ENCODE measurements at regions not wholly inside any gene's neighbourhood (a gene's known extent, or its start where the extent isn't known, plus 50 kb on each side); places are given as distances from the start of the nearest gene placed in this dataset.
A peak's percentile ranks its signal among the peaks of the same experiment; 100 is the strongest.
"Not testable (repeated sequence)": the region's sequence is repeated elsewhere in the genome, so short reads cannot be mapped to it uniquely, and the experiment has no call there.

- no peak for DNase-seq (ENCODE audit: low read depth)
Observed at GRCh38 chr21:35502821-35503220, 453.7 kb upstream of the RUNX1 start.

GRCh38 chr21:35497522-35497921, 448.4 kb upstream of the RUNX1 start:
- not testable (repeated sequence) for DNase-seq (ENCODE audit: low read depth)

- DNase-seq (ENCODE audit: low read depth): no peak
Observed at GRCh38 chr21:35491920-35492678, 443.0 kb upstream of the RUNX1 start.

GRCh38 chr21:35491114-35491513, 442.0 kb upstream of the RUNX1 start:
- no peak for DNase-seq (ENCODE audit: low read depth)

GRCh38 chr21:35489389-35489980, 440.4 kb upstream of the RUNX1 start:
- DNase-seq (ENCODE audit: low read depth): no peak

GRCh38 chr21:35488946-35489345, 439.8 kb upstream of the RUNX1 start:
- no peak for DNase-seq (ENCODE audit: low read depth)

- no peak for DNase-seq (ENCODE audit: low read depth)
Observed at GRCh38 chr21:35485364-35485763, 436.3 kb upstream of the RUNX1 start.

- no peak for DNase-seq (ENCODE audit: low read depth)
Observed at GRCh38 chr21:35484851-35485250, 435.7 kb upstream of the RUNX1 start.

DNA sequence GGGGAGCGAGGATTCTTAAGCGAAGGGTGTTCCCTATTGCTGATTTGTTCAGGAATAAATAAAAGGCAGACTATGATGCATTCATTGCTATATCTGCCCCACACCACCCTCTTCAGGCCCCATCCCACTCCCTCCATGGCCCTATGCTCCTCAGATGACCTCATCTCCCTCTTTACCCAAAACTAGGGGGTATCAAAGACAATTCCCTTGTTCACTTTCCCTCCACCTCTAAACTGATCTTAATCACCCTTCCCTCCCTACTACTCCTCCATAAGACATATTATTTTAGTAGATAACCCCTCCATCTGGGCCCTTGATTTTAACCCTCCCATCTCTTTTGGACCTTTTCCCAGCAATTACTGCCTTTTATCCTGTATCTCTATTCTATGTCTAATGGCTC, 434.9 kb upstream of the RUNX1 start:
- no peak for DNase-seq (ENCODE audit: low read depth)

- DNase-seq (ENCODE audit: low read depth): no peak
Observed at GRCh38 chr21:35482933-35483662, 434.0 kb upstream of the RUNX1 start.

GRCh38 chr21:35482096-35482495, 433.0 kb upstream of the RUNX1 start:
- DNase-seq (ENCODE audit: low read depth): no peak

DNA sequence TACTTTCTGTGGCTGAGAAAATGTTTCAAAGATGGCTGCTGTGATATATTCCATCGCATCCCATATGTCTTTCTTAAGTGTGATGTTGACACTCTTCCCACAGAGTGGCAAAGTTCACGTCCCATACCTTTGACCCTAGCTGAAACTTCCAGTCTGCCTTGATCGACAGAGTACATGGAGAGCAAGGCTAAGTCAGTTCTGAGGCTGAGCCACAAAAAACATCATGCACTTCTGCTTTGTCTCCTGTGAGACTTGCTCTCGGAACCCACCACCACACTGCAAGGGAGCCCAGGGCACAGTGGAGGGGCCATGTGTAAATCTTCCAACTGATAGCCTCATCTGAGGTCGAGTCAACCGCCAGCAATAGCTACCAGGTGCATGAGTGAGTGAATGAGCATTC, 431.9 kb upstream of the RUNX1 start:
- DNase-seq (ENCODE audit: low read depth): no peak

DNA sequence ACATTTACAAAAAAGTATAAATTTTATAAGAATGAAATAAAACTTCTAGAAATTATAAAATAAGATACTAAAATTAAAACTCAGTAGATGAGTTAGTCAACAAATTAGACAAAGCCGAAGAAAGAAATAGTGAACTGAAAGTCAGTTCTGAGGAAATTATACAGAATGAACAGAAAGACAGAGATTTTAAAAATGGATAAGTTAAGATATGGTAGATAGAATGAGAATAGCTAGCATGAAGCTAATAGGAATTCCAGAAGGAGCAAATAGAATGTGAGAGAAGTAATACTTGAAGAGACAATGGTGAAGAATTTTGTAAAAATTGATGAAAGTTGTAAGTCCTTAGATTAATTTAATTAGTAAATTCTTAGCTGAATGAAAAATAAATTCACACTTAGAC, 430.4 kb upstream of the RUNX1 start:
- DNase-seq (ENCODE audit: low read depth): no peak

DNA sequence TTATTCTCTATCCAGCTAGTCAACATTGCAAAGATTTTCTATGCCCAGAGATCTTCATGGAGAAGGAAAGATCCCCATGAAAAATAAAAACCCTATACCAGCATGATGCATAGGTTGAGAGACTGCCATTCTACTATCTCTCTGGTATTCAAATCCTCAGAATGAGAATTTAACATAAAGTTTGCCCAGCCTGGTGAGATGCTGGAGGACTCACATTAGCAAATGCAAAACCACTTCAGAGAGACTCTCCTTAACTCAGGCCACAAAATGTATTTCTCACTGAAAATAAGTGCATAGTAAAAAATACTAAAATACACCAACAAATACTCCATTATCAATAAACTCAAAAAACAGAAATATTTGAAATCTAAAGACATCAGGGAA, 430.0 kb upstream of the RUNX1 start:
- DNase-seq (ENCODE audit: low read depth): no peak

DNA sequence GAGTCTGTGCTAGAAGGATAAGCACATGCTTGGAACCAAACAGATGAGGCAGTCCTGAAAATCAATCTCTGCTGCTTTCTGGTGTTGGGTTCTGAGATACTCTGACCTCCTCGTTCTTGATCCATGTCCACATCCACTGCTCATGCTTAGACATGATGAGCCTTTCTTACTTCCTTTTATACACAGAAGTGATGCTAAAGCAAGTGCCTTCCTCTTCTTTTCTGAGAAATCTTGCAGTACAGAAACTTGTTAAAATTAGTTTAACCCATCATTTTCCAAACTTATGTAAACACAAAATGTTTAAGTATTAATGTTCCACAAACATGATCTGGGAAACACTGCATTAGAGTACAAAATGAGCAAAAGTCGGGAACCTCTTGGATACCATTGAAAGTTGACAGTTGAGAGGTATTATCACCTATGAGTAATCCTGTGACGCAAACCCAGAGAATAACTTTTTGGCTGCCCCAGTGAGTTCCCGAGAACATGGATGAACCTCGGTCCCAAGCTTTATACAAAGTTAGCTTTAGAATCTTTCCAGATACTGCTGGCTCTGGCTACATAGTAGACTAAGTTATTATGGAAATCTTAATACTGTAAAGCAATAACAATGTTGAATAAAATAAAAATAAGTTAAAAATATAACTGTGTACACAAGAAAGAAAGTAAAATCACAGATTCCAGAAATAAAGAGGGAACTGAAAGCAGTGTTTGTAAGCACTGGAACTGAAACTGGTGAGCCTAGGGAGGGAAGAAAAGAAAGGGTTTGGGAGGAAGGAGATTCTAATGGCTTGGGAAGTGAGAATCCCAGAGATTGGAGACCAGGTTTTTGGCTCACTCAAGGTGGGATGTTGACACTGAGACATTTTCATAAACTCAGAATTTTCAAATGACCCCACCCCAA, 429.3 kb upstream of the RUNX1 start:
- DNase-seq (ENCODE audit: low read depth): no peak

GRCh38 chr21:35477622-35478021, 428.5 kb upstream of the RUNX1 start:
- no peak for DNase-seq (ENCODE audit: low read depth)

- DNase-seq (ENCODE audit: low read depth): peak; percentile 22
Observed at GRCh38 chr21:35476621-35477395, 427.7 kb upstream of the RUNX1 start.

DNA sequence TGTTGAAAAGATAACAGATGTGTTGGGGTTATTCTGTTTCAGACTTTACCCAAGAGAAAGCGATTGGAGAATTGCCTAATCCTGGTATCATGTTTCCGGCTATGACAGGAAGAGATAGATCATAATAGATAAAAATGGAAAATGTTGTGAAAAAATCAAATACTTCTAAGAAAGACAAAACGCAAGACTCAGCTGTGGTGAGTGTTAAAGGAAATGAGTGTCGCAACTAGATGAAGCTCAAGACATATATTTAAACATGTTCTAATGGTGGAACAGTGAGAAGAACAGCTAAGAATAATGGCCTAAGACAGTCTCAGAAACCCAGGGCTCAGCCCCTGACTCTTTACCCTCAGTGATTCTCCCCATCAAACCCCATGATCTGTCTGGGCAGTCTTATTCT, 426.7 kb upstream of the RUNX1 start:
- peak; percentile 29 for DNase-seq (ENCODE audit: low read depth)

DNA sequence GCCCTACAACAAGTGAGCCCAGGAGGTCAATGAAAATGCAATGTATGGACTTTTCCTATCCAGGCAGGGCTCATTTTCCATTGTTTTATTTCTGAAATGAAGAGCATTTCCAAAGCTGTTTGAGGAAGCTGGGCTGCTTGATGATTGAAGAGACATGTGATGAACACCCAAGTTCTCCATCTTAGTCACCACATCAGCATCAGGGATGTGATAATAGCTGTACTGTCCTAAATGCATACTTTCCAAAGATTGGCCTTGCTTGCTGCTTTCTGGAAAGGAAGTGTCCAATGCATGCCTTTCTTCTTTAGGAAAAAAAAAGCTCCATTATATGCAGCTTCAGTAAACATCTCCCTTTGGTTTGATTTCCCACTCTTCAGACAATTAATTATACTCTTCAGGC, 425.9 kb upstream of the RUNX1 start:
- no peak for DNase-seq (ENCODE audit: low read depth)

GRCh38 chr21:35473496-35473895, 424.4 kb upstream of the RUNX1 start:
- DNase-seq (ENCODE audit: low read depth): no peak

- DNase-seq (ENCODE audit: low read depth): no peak
Observed at GRCh38 chr21:35470522-35470921, 421.4 kb upstream of the RUNX1 start.

DNA sequence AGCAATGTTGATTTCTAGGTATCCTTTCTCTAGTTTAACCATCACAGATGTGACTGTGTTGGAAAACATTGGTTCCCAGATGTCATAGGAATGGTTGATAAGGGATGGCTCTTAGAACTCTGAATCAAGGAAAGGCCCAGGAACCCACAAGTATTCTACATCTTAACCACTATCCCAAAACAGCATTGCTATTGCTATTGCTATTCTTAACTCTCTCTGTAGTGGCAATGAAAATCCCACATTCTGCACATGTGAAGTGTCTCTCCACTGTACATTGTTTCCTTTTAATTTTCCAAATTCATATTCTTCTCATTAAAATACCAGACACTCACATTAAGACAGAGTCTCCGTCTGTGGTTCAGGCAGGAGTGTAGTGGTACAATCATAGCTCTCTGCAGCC, 420.4 kb upstream of the RUNX1 start:
- DNase-seq (ENCODE audit: low read depth): no peak

Data from fibroblast of the conjunctiva (primary cell).